ENCODE measurements at regions not wholly inside any gene's neighbourhood (a gene's known extent, or its start where the extent isn't known, plus 50 kb on each side); places are given as distances from the start of the nearest gene placed in this dataset.

DNA sequence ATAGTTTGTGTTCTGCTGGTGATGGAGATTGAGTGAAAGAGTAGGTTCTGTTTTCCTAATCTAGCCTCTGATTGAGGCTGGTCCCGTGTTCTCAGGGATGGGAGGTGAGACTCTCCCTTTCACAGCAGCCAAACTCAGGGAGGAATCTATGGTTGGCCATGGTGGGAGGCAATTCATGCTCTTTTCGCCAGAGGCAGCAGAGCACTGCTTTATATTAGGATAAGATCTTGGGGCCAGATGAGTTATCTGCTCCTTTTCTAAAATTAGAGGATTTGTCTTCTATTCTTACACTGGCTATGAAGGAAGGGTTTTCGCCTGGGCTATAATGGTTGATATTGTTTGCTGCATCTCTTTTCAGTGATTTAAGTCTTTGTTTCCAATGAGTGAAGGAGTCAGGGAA, 63.9 kb upstream of the NLGN4X start (continued):
- TF ChIP-seq ZBTB21 (CRISPR knock-in tag; IDR thresholded peaks at IDR 0.05; ENCODE audit: borderline replicate concordance), result no peak
- TF ChIP-seq, protein P1, sequence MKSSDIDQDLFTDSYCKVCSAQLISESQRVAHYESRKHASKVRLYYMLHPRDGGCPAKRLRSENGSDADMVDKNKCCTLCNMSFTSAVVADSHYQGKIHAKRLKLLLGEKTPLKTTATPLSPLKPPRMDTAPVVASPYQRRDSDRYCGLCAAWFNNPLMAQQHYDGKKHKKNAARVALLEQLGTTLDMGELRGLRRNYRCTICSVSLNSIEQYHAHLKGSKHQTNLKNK (CRISPR knock-in tag; IDR thresholded peaks at IDR 0.05), result no peak
- TF ChIP-seq, protein P2, sequence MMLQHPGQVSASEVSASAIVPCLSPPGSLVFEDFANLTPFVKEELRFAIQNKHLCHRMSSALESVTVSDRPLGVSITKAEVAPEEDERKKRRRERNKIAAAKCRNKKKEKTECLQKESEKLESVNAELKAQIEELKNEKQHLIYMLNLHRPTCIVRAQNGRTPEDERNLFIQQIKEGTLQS (CRISPR knock-in tag; conservative IDR thresholded peaks at IDR 0.05), result no peak
- no peak for TF ChIP-seq ZNF138 (CRISPR knock-in tag; conservative IDR thresholded peaks at IDR 0.05)
- TF ChIP-seq, protein P3, sequence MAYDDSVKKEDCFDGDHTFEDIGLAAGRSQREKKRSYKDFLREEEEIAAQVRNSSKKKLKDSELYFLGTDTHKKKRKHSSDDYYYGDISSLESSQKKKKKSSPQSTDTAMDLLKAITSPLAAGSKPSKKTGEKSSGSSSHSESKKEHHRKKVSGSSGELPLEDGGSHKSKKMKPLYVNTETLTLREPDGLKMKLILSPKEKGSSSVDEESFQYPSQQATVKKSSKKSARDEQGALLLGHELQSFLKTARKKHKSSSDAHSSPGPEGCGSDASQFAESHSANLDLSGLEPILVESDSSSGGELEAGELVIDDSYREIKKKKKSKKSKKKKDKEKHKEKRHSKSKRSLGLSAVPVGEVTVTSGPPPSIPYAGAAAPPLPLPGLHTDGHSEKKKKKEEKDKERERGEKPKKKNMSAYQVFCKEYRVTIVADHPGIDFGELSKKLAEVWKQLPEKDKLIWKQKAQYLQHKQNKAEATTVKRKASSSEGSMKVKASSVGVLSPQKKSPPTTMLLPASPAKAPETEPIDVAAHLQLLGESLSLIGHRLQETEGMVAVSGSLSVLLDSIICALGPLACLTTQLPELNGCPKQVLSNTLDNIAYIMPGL (CRISPR knock-in tag; IDR thresholded peaks at IDR 0.05), result no peak
- TF ChIP-seq, protein P4, sequence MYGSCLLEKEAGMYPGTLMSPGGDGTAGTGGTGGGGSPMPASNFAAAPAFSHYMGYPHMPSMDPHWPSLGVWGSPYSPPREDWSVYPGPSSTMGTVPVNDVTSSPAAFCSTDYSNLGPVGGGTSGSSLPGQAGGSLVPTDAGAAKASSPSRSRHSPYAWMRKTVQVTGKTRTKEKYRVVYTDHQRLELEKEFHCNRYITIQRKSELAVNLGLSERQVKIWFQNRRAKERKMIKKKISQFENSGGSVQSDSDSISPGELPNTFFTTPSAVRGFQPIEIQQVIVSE (CRISPR knock-in tag; IDR thresholded peaks at IDR 0.05; ENCODE audit: borderline replicate concordance), result no peak

DNA sequence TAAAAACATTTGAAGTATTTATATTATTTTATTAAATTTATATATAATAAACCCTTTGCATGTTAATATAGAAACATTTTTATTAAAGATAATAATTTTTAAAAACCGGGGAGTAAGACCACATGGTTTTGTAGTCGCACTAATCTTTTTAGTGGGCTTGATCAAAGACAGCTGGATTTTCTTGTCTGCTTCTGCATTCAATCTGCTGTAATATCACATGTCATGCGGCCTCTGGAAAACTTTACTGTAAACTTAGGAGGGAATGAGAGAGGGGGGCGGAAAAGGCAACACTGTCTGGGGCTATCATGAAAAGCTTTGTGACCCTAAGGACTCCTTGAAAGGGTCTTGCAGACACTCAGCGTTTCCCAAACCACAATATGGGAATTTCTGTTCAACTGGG, 62.8 kb upstream of the NLGN4X start:
- peaks cover 6% of the 10 kb centered on the region for H3K4me1 Mint-ChIP-seq
- H3K4me3 Mint-ChIP-seq, result no peak overlapping the region
- CTCF ChIA-PET, result interaction anchor here (1.4 kb wide), 1 partner anchor 71 kb away, joined by 3 read pairs; no protein-coding TSS in a partner anchor
- ATAC-seq (no peak), DNase-seq (ENCODE audit: low spot score) (no peak)
- H3K27ac Mint-ChIP-seq, result no peak overlapping the region
- POLR2A ChIA-PET, result no interaction called here
- no peaks in the 10 kb centered on the region for H3K36me3 Mint-ChIP-seq
- no peaks in the 10 kb centered on the region; the same call in 1 of the 2 replicates for H3K9me3 Mint-ChIP-seq
- no peaks in the 10 kb centered on the region for H3K27me3 Mint-ChIP-seq (ENCODE audit: low read depth)
- TF ChIP-seq, protein P5, sequence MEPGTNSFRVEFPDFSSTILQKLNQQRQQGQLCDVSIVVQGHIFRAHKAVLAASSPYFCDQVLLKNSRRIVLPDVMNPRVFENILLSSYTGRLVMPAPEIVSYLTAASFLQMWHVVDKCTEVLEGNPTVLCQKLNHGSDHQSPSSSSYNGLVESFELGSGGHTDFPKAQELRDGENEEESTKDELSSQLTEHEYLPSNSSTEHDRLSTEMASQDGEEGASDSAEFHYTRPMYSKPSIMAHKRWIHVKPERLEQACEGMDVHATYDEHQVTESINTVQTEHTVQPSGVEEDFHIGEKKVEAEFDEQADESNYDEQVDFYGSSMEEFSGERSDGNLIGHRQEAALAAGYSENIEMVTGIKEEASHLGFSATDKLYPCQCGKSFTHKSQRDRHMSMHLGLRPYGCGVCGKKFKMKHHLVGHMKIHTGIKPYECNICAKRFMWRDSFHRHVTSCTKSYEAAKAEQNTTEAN (CRISPR knock-in tag; IDR thresholded peaks at IDR 0.05), result no peak
- TF ChIP-seq, protein P6, sequence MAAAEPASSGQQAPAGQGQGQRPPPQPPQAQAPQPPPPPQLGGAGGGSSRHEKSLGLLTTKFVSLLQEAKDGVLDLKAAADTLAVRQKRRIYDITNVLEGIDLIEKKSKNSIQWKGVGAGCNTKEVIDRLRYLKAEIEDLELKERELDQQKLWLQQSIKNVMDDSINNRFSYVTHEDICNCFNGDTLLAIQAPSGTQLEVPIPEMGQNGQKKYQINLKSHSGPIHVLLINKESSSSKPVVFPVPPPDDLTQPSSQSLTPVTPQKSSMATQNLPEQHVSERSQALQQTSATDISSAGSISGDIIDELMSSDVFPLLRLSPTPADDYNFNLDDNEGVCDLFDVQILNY (CRISPR knock-in tag; IDR thresholded peaks at IDR 0.05), result no peak
- TF ChIP-seq CBFB (CRISPR knock-in tag; IDR thresholded peaks at IDR 0.05; ENCODE audit: low read depth), result no peak
- no peak for TF ChIP-seq PRRX2 (CRISPR knock-in tag; IDR thresholded peaks at IDR 0.05)
- TF ChIP-seq, protein P7, sequence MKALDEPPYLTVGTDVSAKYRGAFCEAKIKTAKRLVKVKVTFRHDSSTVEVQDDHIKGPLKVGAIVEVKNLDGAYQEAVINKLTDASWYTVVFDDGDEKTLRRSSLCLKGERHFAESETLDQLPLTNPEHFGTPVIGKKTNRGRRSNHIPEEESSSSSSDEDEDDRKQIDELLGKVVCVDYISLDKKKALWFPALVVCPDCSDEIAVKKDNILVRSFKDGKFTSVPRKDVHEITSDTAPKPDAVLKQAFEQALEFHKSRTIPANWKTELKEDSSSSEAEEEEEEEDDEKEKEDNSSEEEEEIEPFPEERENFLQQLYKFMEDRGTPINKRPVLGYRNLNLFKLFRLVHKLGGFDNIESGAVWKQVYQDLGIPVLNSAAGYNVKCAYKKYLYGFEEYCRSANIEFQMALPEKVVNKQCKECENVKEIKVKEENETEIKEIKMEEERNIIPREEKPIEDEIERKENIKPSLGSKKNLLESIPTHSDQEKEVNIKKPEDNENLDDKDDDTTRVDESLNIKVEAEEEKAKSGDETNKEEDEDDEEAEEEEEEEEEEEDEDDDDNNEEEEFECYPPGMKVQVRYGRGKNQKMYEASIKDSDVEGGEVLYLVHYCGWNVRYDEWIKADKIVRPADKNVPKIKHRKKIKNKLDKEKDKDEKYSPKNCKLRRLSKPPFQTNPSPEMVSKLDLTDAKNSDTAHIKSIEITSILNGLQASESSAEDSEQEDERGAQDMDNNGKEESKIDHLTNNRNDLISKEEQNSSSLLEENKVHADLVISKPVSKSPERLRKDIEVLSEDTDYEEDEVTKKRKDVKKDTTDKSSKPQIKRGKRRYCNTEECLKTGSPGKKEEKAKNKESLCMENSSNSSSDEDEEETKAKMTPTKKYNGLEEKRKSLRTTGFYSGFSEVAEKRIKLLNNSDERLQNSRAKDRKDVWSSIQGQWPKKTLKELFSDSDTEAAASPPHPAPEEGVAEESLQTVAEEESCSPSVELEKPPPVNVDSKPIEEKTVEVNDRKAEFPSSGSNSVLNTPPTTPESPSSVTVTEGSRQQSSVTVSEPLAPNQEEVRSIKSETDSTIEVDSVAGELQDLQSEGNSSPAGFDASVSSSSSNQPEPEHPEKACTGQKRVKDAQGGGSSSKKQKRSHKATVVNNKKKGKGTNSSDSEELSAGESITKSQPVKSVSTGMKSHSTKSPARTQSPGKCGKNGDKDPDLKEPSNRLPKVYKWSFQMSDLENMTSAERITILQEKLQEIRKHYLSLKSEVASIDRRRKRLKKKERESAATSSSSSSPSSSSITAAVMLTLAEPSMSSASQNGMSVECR (CRISPR knock-in tag; IDR thresholded peaks at IDR 0.05; ENCODE audit: borderline replicate concordance), result no peak
- TF ChIP-seq NR2C2 (CRISPR knock-in tag; IDR thresholded peaks at IDR 0.05), result no peak
- TF ChIP-seq, protein P3 (CRISPR knock-in tag; IDR thresholded peaks at IDR 0.05), result no peak
- TF ChIP-seq, protein P1 (CRISPR knock-in tag; IDR thresholded peaks at IDR 0.05), result no peak
- no peak for TF ChIP-seq ZNF317 (CRISPR knock-in tag; IDR thresholded peaks at IDR 0.05; ENCODE audit: borderline replicate concordance, low read depth)
- no peak for TF ChIP-seq ZBTB21 (CRISPR knock-in tag; IDR thresholded peaks at IDR 0.05; ENCODE audit: borderline replicate concordance)
- no peak for TF ChIP-seq SP1 (CRISPR knock-in tag; conservative IDR thresholded peaks at IDR 0.05)
- TF ChIP-seq ELF4 (CRISPR knock-in tag; IDR thresholded peaks at IDR 0.05; ENCODE audit: low read depth), result no peak
- TF ChIP-seq, protein P8, sequence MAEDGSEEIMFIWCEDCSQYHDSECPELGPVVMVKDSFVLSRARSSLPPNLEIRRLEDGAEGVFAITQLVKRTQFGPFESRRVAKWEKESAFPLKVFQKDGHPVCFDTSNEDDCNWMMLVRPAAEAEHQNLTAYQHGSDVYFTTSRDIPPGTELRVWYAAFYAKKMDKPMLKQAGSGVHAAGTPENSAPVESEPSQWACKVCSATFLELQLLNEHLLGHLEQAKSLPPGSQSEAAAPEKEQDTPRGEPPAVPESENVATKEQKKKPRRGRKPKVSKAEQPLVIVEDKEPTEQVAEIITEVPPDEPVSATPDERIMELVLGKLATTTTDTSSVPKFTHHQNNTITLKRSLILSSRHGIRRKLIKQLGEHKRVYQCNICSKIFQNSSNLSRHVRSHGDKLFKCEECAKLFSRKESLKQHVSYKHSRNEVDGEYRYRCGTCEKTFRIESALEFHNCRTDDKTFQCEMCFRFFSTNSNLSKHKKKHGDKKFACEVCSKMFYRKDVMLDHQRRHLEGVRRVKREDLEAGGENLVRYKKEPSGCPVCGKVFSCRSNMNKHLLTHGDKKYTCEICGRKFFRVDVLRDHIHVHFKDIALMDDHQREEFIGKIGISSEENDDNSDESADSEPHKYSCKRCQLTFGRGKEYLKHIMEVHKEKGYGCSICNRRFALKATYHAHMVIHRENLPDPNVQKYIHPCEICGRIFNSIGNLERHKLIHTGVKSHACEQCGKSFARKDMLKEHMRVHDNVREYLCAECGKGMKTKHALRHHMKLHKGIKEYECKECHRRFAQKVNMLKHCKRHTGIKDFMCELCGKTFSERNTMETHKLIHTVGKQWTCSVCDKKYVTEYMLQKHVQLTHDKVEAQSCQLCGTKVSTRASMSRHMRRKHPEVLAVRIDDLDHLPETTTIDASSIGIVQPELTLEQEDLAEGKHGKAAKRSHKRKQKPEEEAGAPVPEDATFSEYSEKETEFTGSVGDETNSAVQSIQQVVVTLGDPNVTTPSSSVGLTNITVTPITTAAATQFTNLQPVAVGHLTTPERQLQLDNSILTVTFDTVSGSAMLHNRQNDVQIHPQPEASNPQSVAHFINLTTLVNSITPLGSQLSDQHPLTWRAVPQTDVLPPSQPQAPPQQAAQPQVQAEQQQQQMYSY (CRISPR knock-in tag; IDR thresholded peaks at IDR 0.05), result no peak
- TF ChIP-seq MXD4 (CRISPR knock-in tag; IDR thresholded peaks at IDR 0.05; ENCODE audit: borderline replicate concordance), result no peak
- no peak for TF ChIP-seq GRHL2 (CRISPR knock-in tag; IDR thresholded peaks at IDR 0.05; ENCODE audit: insufficient replicate concordance, severe bottlenecking)
